ENCODE measurements at regions not wholly inside any gene's neighbourhood (a gene's known extent, or its start where the extent isn't known, plus 50 kb on each side); places are given as distances from the start of the nearest gene placed in this dataset.

GRCh38 chr6:4451081-4451480 lies 315.7 kb upstream of the ECI2 start:
- TF ChIP-seq CTCF (IDR thresholded peaks at IDR 0.05) = no peak
- H3K36me3 ChIP-seq = no peaks in the 10 kb centered on the region
- intact Hi-C loops (cut with DNase I) = no loop called here
- ATAC-seq (no peak), DNase-seq (no peak)
- no peak overlapping the region for H3K27ac ChIP-seq
- no peaks in the 10 kb centered on the region for H3K27me3 ChIP-seq (ENCODE audit: low read depth)
- no peak overlapping the region for H3K4me3 ChIP-seq
- no peaks in the 10 kb centered on the region for H3K9me3 ChIP-seq
- no peaks in the 10 kb centered on the region for H3K4me1 ChIP-seq

- H3K4me1 ChIP-seq = no peaks in the 10 kb centered on the region
- no peak for ATAC-seq
- H3K27ac ChIP-seq = no peak overlapping the region
- no peak for TF ChIP-seq CTCF (IDR thresholded peaks at IDR 0.05)
- H3K36me3 ChIP-seq = no peaks in the 10 kb centered on the region
- intact Hi-C loops (cut with DNase I) = no loop called here
- DNase-seq = no peak
- no peak overlapping the region for H3K4me3 ChIP-seq
- H3K9me3 ChIP-seq = no peaks in the 10 kb centered on the region
- H3K27me3 ChIP-seq (ENCODE audit: low read depth) = no peaks in the 10 kb centered on the region
Observed at GRCh38 chr6:4450237-4450636, 314.9 kb upstream of the ECI2 start.

DNA sequence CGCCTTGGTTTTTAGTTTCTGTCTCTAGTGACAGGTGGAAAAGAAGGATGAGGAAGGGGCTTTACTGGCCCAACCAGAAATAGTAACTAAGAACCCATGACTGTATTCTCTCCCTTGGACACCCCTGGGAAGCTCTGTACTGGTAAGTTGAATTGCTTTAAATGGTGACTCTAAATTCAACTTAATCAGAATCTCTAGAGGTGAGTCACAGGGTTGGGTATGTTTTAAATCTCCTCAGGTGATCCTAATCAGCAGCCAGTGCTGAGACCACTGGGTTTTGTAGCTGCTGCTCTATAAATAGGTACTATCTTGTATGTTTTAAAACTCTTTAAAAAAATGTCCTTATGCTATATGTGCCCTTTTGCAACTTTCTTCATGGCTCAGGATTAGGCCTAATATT lies 314.0 kb upstream of the ECI2 start:
- H3K4me1 ChIP-seq = no peaks in the 10 kb centered on the region
- DNase-seq (no peak), ATAC-seq (no peak)
- no peak overlapping the region for H3K4me3 ChIP-seq
- no peaks in the 10 kb centered on the region for H3K36me3 ChIP-seq
- H3K27me3 ChIP-seq (ENCODE audit: low read depth) = no peaks in the 10 kb centered on the region
- intact Hi-C loops (cut with DNase I) = no loop called here
- no peaks in the 10 kb centered on the region for H3K9me3 ChIP-seq
- H3K27ac ChIP-seq = no peak overlapping the region
- no peak for TF ChIP-seq CTCF (IDR thresholded peaks at IDR 0.05)

DNA sequence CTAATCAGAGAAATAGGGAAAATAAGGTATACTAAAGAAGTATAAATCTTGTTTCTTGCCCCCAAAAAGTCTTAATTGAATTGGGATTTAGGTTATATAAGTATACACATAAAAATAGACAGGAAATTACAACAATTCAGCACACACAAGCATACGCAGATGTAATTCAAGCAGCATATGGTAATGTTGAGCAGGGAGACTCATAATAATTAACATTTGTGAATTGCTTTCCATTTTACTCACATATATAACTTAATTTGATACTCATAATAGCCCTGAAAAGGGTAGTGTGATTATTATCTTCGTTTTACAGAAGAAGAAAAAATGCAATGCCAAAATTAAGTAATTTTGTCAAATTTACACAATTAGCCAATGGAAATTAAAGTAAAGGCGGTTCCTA lies 313.5 kb upstream of the ECI2 start:
- H3K4me1 ChIP-seq = no peaks in the 10 kb centered on the region
- H3K27ac ChIP-seq = no peak overlapping the region
- intact Hi-C loops (cut with DNase I) = no loop called here
- H3K36me3 ChIP-seq = no peaks in the 10 kb centered on the region
- H3K9me3 ChIP-seq = no peaks in the 10 kb centered on the region
- ATAC-seq = no peak
- no peak for DNase-seq
- TF ChIP-seq CTCF (IDR thresholded peaks at IDR 0.05) = no peak
- H3K27me3 ChIP-seq (ENCODE audit: low read depth) = no peaks in the 10 kb centered on the region
- H3K4me3 ChIP-seq = no peak overlapping the region

DNA sequence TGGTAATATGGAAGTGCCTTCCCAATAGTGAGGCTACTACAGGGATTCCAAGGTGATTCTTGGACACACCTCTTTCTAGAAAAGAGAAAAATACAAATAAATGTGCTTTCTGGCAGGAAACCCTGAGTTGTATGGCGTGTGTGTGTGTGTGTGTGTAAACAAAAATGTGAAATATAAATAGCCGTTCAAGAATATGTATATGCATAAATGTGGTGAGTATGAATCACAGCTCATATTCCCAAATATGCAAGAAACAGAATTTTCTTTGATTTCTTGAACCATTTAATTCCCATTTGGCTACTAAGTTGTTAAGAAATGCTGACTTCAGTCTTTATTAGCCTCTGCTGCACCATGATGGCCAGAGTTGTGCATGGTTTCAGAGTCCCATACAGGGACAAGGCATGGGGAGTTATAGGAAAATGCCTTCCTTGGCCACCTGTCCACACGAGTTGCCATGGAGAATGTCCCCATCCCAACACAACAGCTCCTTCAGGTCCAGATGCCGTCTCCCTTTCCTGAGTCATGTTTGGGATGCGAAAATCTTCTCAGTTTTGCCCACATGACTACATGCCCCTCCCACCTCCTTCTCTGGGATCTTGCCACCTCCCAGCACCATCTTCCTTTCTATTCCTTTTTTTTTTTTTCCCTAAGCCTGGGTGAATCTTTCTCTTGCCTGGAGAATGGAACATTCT lies 312.4 kb upstream of the ECI2 start:
- DNase-seq (no peak), ATAC-seq (no peak)
- intact Hi-C loops (cut with DNase I) = no loop called here
- no peaks in the 10 kb centered on the region for H3K36me3 ChIP-seq
- H3K27ac ChIP-seq = no peak overlapping the region
- H3K27me3 ChIP-seq (ENCODE audit: low read depth) = no peaks in the 10 kb centered on the region
- H3K9me3 ChIP-seq = no peaks in the 10 kb centered on the region
- TF ChIP-seq CTCF (IDR thresholded peaks at IDR 0.05) = no peak
- no peak overlapping the region for H3K4me3 ChIP-seq
- no peaks in the 10 kb centered on the region for H3K4me1 ChIP-seq
